Hepatocyte (in vitro differentiated cells): ENCODE measurements at regions not wholly inside any gene's neighbourhood (a gene's known extent, or its start where the extent isn't known, plus 50 kb on each side); places are given as distances from the start of the nearest gene placed in this dataset.

Experiments used
- DNase-seq: peaks from one replicate; pipeline ENCODE4 v3.0.0-alpha.2; 2016; ENCODE audit warnings: low spot score
- H2AFZ ChIP-seq: fragments of 200-600 bp; sonication (generic); 2 replicates; pipeline ENCODE4 v1.6.0; 2016; ENCODE audit warnings: antibody characterized with exemption, mild to moderate bottlenecking
- H3K27ac ChIP-seq: fragments of 200-600 bp; sonication (generic); 2 replicates; pipeline ENCODE4 v1.5.1; 2016; ENCODE audit warnings: mild to moderate bottlenecking
- H3K27me3 ChIP-seq: fragments of 200-600 bp; sonication (generic); 2 replicates; pipeline ENCODE4 v1.6.1; 2016
- H3K36me3 ChIP-seq: fragments of 200-600 bp; sonication (generic); replicated peaks from 2 replicates; pipeline ENCODE4 v1.5.1; 2016; ENCODE audit warnings: low read depth; ENCODE audit not compliant: insufficient read depth
- H3K4me1 ChIP-seq: fragments of 200-600 bp; sonication (generic); 2 replicates; pipeline ENCODE4 v1.5.1; 2016; ENCODE audit warnings: mild to moderate bottlenecking, moderate library complexity; ENCODE audit not compliant: insufficient read depth
- H3K4me2 ChIP-seq: fragments of 200-600 bp; sonication (generic); 2 replicates; pipeline ENCODE4 v1.6.0; 2016
- H3K4me3 ChIP-seq: fragments of 200-600 bp; sonication (generic); 2 replicates; pipeline ENCODE4 v1.5.1; 2016; ENCODE audit warnings: mild to moderate bottlenecking
- H3K79me2 ChIP-seq: fragments of 200-600 bp; sonication (generic); 2 replicates; pipeline ENCODE4 v1.6.0; 2017; ENCODE audit warnings: mild to moderate bottlenecking
- H3K9me2 ChIP-seq: fragments of 200-600 bp; sonication (generic); replicated peaks from 2 replicates; pipeline ENCODE4 v1.6.0; 2017; ENCODE audit warnings: mild to moderate bottlenecking; ENCODE audit not compliant: insufficient read depth
- H3K9me3 ChIP-seq: fragments of 200-600 bp; sonication (generic); 2 replicates; pipeline ENCODE4 v1.5.1; 2016; ENCODE audit warnings: low read depth, mild to moderate bottlenecking
- H4K20me1 ChIP-seq: fragments of 200-600 bp; sonication (generic); 2 replicates; pipeline ENCODE4 v1.6.0; 2016; ENCODE audit warnings: mild to moderate bottlenecking; ENCODE audit not compliant: insufficient read depth, poor library complexity, severe bottlenecking
- EZH2 ChIP-seq: fragments of 200-600 bp; sonication (generic); IDR thresholded peaks from 2 replicates; pipeline ENCODE4 v1.6.1; 2016; ENCODE audit warnings: antibody characterized with exemption, mild to moderate bottlenecking, borderline replicate concordance
- EZH2phosphoT487 ChIP-seq: fragments of 200-600 bp; sonication (generic); IDR thresholded peaks from one replicate; pipeline ENCODE4 v1.6.1; 2018; ENCODE audit warnings: antibody characterized with exemption, mild to moderate bottlenecking, low read depth, moderate library complexity; ENCODE audit not compliant: unreplicated experiment, severe bottlenecking
- WGBS: methylation state at CpG from one replicate; pipeline ENCODE4 v1.1.6; 2016; ENCODE audit warnings: low lambda C conversion rate; ENCODE audit errors: missing lambda C conversion rate; 5-methylcytosine and 5-hydroxymethylcytosine counted together
- TF ChIP-seq, protein P1 (sequence below): fragments of 200-600 bp; sonication (generic); IDR thresholded peaks from 2 replicates; pipeline ENCODE4 v1.5.1; 2016; ENCODE audit warnings: antibody characterized with exemption, mild to moderate bottlenecking; ENCODE audit not compliant: poor library complexity

GRCh38 chr15:46815765-46816164 lies 901.5 kb upstream of the SEMA6D start:
- Histone ChIP-seq H3K4me3 (no peak overlapping the region), H3K36me3 (no peaks in the 10 kb centered on the region), H3K9me2 (no peaks in the 10 kb centered on the region), H3K79me2 (no peaks in the 10 kb centered on the region), H4K20me1 (no peaks in the 10 kb centered on the region), H3K4me2 (no peak overlapping the region), H2AFZ (no peak overlapping the region), H3K27me3 (no peaks in the 10 kb centered on the region), H3K9me3 (no peaks in the 10 kb centered on the region), H3K4me1 (no peaks in the 10 kb centered on the region), H3K27ac (no peak overlapping the region)
- TF ChIP-seq, protein P1, sequence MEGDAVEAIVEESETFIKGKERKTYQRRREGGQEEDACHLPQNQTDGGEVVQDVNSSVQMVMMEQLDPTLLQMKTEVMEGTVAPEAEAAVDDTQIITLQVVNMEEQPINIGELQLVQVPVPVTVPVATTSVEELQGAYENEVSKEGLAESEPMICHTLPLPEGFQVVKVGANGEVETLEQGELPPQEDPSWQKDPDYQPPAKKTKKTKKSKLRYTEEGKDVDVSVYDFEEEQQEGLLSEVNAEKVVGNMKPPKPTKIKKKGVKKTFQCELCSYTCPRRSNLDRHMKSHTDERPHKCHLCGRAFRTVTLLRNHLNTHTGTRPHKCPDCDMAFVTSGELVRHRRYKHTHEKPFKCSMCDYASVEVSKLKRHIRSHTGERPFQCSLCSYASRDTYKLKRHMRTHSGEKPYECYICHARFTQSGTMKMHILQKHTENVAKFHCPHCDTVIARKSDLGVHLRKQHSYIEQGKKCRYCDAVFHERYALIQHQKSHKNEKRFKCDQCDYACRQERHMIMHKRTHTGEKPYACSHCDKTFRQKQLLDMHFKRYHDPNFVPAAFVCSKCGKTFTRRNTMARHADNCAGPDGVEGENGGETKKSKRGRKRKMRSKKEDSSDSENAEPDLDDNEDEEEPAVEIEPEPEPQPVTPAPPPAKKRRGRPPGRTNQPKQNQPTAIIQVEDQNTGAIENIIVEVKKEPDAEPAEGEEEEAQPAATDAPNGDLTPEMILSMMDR: no peak
- TF ChIP-seq EZH2phosphoT487 (no peak), EZH2 (no peak)
- peak; percentile 18 for DNase-seq
- WGBS: 100% methylated on average over 1 of the region's 1 CpG

GRCh38 chr15:46848704-46849103 lies 868.6 kb upstream of the SEMA6D start:
- DNase-seq: no peak
- Histone ChIP-seq H3K9me3 (no peaks in the 10 kb centered on the region), H3K79me2 (no peaks in the 10 kb centered on the region), H3K4me3 (no peak overlapping the region), H2AFZ (no peak overlapping the region), H3K9me2 (no peaks in the 10 kb centered on the region), H3K36me3 (no peaks in the 10 kb centered on the region), H4K20me1 (no peaks in the 10 kb centered on the region), H3K27ac (no peak overlapping the region), H3K27me3 (no peaks in the 10 kb centered on the region), H3K4me1 (no peaks in the 10 kb centered on the region), H3K4me2 (no peak overlapping the region)
- TF ChIP-seq EZH2phosphoT487 (no peak), EZH2 (no peak)
- TF ChIP-seq, protein P1: no peak
- WGBS: 94% methylated on average over 1 of the region's 1 CpG

DNA sequence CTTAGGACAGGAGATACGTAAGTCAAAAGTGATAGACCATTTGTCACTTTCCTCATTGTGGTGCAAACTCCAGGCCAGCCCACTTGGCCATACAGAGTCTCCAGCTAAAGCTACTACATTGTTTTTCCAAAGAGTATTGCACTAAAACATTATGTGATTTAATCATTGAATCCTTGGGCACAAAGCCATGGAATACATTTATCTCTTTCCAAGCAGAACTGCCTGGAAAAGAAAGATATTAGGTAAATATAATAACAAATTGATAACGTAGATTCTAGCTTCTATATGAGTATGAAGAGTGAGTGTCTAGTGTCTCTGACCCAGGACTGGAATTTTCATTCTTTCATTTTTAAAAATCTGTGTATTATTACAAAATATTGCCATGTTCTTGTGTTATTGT lies 863.7 kb upstream of the SEMA6D start:
- H3K4me2 ChIP-seq: no peak overlapping the region
- H4K20me1 ChIP-seq: no peaks in the 10 kb centered on the region
- WGBS: 81% methylated on average over 2 of the region's 2 CpGs
- no peaks in the 10 kb centered on the region for H3K9me3 ChIP-seq
- no peaks in the 10 kb centered on the region for H3K9me2 ChIP-seq
- no peaks in the 10 kb centered on the region for H3K36me3 ChIP-seq
- H3K4me3 ChIP-seq: no peak overlapping the region
- no peaks in the 10 kb centered on the region for H3K27me3 ChIP-seq
- no peaks in the 10 kb centered on the region for H3K4me1 ChIP-seq
- DNase-seq: no peak
- H2AFZ ChIP-seq: no peak overlapping the region
- TF ChIP-seq EZH2 (no peak), EZH2phosphoT487 (no peak)
- TF ChIP-seq, protein P1: no peak
- no peaks in the 10 kb centered on the region for H3K79me2 ChIP-seq
- no peak overlapping the region for H3K27ac ChIP-seq

GRCh38 chr15:46854564-46854963 lies 862.7 kb upstream of the SEMA6D start:
- Histone ChIP-seq H3K4me2 (no peak overlapping the region), H3K79me2 (no peaks in the 10 kb centered on the region), H3K27me3 (no peaks in the 10 kb centered on the region), H4K20me1 (no peaks in the 10 kb centered on the region), H3K9me2 (no peaks in the 10 kb centered on the region), H3K36me3 (no peaks in the 10 kb centered on the region), H2AFZ (no peak overlapping the region), H3K9me3 (no peaks in the 10 kb centered on the region), H3K27ac (no peak overlapping the region), H3K4me1 (no peaks in the 10 kb centered on the region), H3K4me3 (no peak overlapping the region)
- DNase-seq: no peak
- no peak for TF ChIP-seq EZH2
- TF ChIP-seq, protein P1: no peak
- TF ChIP-seq EZH2phosphoT487: no peak
